Stimulated activated CD8-positive, alpha-beta memory T cell treated with anti-CD3 and anti-CD28 coated beads, Interleukin-12 subunit alpha, Interleukin-12 subunit beta, amount 100 ng/mL, for 24 hours (primary cell): ENCODE measurements at regions not wholly inside any gene's neighbourhood (a gene's known extent, or its start where the extent isn't known, plus 50 kb on each side); places are given as distances from the start of the nearest gene placed in this dataset.

Source experiments
- DNase-seq: peaks from one replicate; pipeline ENCODE4 v3.0.0-alpha.2; 2020; ENCODE audit errors: extremely low read depth

- DNase-seq: no peak
Observed at GRCh38 chr19:28977826-28978225, 235.1 kb downstream of the UQCRFS1 start.

DNA sequence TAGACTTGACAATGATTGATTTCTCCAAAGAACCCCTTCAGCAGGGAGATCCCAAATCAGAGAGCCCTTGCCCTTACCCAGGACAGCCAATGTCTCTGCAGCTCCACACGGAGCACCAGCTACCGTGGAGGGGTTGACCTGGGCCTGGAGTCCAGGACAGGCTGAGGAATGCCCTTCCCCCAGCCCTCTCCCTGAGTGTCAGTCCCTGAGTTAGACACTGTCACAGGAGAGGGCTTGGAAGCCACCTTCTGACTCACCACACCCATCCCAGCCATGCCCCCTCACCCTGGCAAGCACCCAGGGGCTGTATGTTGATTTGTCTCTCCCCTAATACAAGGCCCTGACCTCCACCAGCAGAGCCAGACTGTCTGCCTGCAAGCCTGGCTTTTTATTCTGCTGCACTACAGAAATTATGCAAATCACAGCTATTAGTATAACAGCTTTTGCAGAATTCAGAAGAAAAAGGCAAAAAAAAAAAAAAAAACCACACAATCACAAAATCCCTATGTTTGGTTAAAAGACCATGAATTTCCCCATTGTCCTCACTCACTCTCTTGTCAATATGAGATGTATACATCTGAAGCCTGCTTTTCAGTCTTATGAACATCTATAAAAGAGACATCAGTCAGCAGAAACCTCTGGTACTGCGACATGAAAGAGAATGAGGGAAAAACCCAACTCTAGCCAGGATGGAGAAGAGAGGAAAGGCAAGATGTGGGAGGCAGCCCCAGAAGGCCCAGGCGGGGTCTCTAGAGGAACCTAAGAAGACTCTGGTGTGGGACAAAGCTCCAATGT lies 240.7 kb downstream of the UQCRFS1 start:
- DNase-seq: no peak

GRCh38 chr19:28971513-28971912 lies 241.4 kb downstream of the UQCRFS1 start:
- no peak for DNase-seq

DNA sequence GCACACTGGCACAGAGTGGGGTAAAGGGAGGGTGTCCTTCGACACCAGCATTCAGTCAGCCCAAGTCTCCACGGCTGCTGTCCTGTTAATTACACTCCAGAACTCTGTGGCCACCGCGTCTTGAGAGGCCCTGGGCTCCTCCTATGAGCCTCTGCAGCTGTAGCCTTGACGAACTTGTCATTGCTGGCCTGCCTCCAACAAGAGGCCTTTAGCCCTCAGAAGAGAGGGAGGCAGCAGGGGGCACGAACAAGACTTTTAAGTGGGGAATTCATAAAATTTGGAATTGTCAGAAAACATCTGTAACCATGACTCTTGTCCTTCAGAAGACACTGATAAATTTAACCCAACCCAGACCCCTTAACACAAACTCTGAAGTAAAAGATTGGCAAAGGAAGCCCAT lies 241.9 kb downstream of the UQCRFS1 start:
- no peak for DNase-seq

DNA sequence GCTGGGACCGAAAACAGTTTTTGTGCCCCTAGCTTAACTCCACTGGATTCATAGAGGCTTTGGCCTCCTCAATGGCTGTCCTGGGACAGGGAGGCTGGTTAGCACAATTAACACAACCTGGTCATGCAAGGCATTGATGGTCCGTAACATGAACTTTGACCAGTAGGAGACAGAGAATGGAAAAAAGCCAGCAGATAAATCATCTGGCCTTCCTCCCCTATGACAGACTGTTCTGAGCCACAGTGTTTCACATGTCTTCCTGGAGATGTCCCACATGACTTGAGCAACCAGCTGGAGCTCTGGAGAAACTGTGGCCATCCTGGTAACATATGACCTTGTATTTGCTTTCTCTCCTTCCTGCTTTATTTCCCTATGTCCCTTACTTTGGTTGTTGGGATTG lies 244.2 kb downstream of the UQCRFS1 start:
- no peak for DNase-seq

DNA sequence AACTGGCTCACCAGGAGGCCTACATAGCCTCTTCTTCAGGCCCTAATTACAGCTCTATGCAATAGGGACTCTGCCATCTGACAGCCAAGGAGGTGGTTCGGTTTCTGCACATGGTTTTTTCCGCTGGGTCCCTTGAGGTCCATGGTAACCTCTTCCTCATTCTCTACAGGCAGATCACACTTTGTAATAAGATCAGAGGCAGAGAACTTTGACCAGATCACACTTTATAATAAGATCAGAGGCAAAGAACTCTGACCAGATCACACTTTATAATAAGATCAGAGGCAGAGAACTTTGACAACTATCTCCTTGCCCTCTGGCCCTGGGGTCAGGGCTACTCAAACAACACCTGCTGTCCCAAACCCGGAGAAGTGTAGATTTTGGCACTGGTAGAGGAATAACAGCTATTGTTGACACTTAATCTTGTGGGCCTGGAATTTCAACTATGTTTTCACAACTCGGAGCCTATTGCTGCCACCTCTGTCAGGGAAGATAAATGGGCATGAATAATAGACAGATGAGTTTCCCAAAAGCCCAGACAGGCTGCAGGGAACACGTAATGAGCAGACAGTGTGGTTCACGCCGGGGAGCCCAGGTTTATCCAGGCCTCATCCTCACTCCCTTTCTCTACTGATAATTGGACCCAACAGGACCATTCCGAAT lies 246.1 kb downstream of the UQCRFS1 start:
- no peak for DNase-seq

- DNase-seq: no peak
Observed at GRCh38 chr19:28964500-28964899, 248.5 kb downstream of the UQCRFS1 start.

- no peak for DNase-seq
Observed at GRCh38 chr19:28963486-28964250, 249.3 kb downstream of the UQCRFS1 start.

DNA sequence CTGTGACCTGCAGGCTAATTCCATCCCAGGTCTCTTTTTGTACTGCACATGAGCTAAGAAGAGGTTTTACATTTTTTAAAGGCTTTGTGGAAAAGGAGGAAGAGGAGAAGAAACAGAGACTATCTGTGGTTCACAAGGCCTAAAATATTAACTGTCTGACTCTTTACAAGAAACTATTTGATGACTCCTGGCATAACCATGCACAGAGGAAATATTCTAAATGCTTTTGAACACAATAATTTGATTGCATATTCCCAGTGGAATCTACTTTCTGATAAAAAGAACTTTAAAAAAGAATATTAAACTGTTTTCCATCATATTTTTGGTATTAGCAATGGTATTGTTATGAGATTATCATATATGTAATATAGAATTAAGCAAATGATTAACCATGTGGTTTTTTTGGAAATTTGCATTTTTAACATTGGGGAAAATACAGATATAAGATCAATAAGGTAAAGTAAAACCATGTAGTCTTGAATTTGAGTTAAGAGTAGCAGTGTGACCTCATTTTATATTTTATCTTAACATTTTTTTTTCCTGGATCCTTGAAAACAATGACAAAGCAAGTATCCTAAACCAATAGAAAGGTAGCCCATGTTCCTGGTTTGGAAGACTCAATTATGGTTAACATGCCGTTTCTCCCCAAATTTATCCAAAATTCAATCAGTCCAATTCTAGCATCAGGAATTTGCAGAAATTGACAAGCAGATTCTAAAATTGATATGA lies 251.0 kb downstream of the UQCRFS1 start:
- DNase-seq: no peak

DNA sequence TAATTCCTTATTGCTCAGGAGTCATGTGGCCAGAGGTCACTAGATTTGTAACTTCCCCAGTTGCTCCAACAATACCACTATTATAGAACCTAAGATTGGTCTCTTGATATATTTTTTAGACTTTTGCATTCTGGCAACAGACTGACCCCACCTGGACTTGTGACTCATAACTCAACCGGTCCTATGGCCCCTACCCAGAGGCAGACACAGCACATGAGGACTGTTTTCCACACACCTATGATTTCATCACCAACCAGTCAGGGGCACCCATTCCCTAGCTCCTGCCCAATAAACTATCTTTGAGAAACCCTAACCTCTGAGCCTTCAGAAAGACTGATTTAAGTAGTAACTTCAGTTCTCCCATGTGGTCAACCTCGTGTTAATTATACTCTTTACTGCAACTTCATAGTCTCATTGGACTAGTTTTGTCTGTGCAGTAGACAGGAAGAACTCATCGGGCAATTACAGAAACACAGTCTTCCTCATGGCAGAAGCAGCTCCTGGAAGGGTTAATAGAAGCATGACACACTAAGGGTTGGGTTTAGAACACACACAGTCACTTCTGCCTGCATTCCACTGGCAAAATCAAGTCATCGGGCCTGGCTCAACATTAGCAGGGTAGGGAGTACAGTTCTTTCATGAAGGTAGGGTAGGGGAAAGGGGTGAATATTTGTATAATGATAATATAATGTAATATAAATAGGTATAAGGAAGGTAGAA lies 251.8 kb downstream of the UQCRFS1 start:
- DNase-seq: no peak

GRCh38 chr19:28960586-28960985 lies 252.4 kb downstream of the UQCRFS1 start:
- DNase-seq: no peak

DNA sequence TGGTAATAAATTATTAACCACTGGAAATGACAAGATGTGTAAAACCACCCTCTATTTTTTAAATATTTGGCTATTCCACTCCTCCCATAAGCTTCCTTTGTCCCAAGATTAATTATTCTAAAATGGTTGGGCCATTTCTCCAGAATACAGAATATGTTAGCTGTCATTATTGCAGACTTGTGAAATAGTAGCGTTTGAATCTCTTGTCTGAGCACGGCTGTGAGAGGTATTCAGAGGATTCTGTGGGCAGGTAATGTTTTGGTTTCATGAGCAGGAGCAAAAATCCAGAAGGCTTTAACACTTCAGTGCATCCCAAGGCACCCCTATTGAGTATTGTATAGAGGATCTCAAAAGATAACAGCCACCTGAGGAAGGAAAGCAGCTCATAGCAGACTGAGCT lies 256.0 kb downstream of the UQCRFS1 start:
- no peak for DNase-seq

DNA sequence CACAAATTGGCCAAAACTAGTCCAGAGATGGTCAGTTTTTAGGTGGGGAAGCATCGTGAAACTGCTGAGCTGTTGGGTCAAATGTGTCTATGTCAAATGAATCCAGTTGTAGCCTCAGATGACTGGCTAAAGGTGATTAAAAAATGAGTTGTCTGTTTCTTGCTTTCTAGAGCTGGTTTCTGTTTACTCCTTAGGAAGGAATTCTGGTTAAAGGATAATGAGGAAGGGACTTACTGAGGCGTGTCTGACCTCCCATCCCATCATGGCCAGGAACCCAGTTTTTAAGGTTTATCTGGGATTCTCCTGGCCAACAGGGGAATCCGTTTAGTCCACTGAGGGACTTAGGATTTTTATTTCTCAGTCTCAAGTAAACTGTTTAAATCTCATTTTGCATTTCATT lies 256.5 kb downstream of the UQCRFS1 start:
- no peak for DNase-seq

DNA sequence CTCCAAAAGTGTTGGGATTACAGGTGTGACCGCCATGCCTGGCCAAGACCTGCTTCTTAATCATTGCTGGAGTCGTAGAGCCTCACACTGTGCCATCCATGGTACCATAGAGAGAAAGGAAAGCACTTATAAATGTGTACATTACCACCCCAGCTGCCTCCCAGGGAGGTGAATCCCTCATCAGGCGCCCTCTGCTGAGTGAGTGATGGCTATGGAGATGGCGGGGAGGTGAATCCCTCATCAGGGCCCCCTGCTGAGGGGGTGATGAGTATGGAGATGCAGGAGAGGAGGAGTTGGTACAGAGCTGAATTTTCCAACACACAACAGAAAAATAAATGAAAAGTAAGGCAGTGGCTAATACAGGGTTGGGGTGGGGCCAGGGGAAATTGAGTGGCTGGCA lies 263.4 kb downstream of the UQCRFS1 start:
- DNase-seq: no peak

GRCh38 chr19:28949027-28949426 lies 263.9 kb downstream of the UQCRFS1 start:
- no peak for DNase-seq

DNA sequence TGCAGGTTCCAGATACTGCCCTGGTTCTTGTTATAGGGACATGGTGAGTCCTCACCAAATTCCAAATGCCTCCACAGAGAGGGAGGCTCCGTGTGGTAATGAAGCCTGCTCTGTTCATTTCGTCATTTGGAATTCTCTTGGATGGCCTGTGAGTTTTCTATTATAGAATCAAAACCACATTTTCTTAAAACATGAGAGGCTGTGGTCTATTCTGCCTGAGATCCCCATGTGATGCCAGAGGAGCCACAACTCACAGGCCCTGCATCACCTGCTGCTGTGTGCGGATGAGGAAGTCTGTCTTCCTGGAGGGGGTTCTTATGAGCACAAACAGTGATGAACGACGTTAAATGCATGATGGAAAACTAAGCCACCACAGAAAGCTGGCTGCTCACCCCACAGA lies 264.4 kb downstream of the UQCRFS1 start:
- no peak for DNase-seq

DNA sequence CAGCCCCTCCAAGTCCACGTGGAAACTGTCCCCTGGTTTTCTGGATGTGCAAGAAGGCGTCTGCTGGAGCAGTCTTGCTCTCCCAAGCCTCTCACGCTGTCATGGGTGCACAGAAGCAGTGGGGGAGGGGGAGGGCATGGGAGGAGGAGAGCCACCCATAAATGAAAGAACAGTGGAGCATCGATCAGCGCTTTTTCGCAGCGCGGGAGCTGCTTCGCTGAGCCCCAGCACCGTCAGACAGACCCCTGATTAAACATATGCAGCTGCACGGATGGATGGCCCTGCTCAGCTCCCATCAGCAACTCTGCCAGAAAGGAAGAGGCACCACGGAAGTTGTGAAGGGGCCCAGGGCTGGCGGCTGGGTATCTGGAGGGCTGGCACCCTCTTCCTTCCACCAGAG lies 264.9 kb downstream of the UQCRFS1 start:
- no peak for DNase-seq

- no peak for DNase-seq
Observed at GRCh38 chr19:28943651-28944050, 269.3 kb downstream of the UQCRFS1 start.

DNA sequence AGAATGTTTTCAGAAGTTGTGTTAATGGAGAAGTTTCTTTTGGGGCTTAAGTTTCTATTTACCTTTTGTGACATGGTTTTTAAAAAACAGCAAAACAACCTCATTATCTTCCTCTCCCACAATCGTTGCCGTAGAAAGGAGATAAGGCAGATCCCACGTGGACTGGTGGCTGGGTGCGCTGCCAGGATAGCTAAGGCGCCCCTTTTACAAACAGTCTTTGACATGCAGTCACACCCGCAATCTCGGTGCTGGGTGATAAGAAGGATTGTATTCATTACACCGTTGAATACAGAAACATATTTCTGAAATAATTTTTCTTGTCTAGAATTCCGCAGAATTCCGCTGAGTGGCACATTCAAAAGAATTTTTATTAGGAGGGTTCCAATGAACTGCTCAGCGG lies 271.1 kb downstream of the UQCRFS1 start:
- no peak for DNase-seq

GRCh38 chr19:28940751-28941500 lies 272.0 kb downstream of the UQCRFS1 start:
- no peak for DNase-seq

DNA sequence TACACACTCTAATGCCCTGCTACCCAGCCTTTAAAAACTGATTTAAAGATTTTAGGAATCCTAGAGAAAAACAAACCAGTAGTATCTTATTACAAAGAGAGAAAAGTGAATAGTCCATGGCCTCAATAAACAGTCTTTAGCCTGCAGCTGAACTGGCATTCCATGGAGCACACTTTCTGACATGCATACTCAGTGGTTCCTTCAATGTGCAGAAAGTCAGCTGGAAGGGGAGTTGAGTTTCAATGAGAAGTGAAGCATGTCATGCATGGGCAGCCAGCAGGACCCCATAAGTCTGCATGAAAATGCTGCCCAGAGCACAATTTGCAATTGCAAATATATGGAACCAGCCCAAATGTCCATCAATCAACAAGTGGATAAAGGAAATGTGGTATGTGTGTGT lies 273.7 kb downstream of the UQCRFS1 start:
- DNase-seq: no peak
